ENCODE measurements at regions not wholly inside any gene's neighbourhood (a gene's known extent, or its start where the extent isn't known, plus 50 kb on each side); places are given as distances from the start of the nearest gene placed in this dataset.

- no peaks in the 10 kb centered on the region for H3K23me2 ChIP-seq (ENCODE audit: low read depth, low read length)
- ChIA-PET CTCF (ENCODE audit: partially characterized antibody) (interaction anchor here (0.8 to 1.0 kb wide), 2 partner anchors 14 to 66 kb away, joined by 3 to 4 read pairs; no protein-coding TSS in a partner anchor), POLR2A (ENCODE audit: partially characterized antibody) (no interaction called here)
- no peaks in the 10 kb centered on the region; the same call in 1 of the 2 replicates for H3K79me1 ChIP-seq (ENCODE audit: low read depth, low read length)
- FAIRE-seq = no peak
- no peak overlapping the region for H4K5ac ChIP-seq (ENCODE audit: insufficient read length, low read depth, low read length)
- no peak overlapping the region for H2BK12ac ChIP-seq (ENCODE audit: low read depth, low read length)
- no peak overlapping the region for H4K8ac ChIP-seq (ENCODE audit: extremely low read depth, insufficient read depth, low read length)
- no peak overlapping the region for H2BK20ac ChIP-seq (ENCODE audit: low read length)
- H3K27ac ChIP-seq (ENCODE audit: low read depth, low read length) = no peak overlapping the region
- H2BK15ac ChIP-seq (ENCODE audit: low read length) = no peak overlapping the region
- H3K4me3 ChIP-seq (ENCODE audit: extremely low read depth in 1 of 4, insufficient read depth in 2 of 4, low read depth in 3 of 4, low read length in 4 of 4) = no peak overlapping the region
- no peaks in the 10 kb centered on the region for H3K36me3 ChIP-seq (ENCODE audit: control insufficient read depth in 2 of 4, insufficient read depth in 4 of 4, low read length in 3 of 4)
- 0 out of 7 replicates have a peak, but pooled peaks cover 0 to 3% (median 0%) of the 10 kb centered on the region in 4 experiments for H3K4me1 ChIP-seq (replicated peaks in 1 of 4; ENCODE audit: control insufficient read depth in 3 of 4, insufficient read depth in 4 of 4, low read length in 3 of 4)
- no peak overlapping the region for H2BK5ac ChIP-seq (ENCODE audit: low read depth, low read length)
- no peaks in the 10 kb centered on the region for H3K79me2 ChIP-seq (ENCODE audit: control insufficient read depth in 1 of 2, insufficient read depth in 2 of 2, low read length in 2 of 2)
- no peak overlapping the region for H3K4me2 ChIP-seq (ENCODE audit: insufficient read depth in 1 of 2, low read depth in 2 of 2, low read length in 2 of 2)
- H3K4ac ChIP-seq (replicated peaks; ENCODE audit: insufficient read length, low read depth, low read length) = no peak overlapping the region
- H3K23ac ChIP-seq (ENCODE audit: insufficient read length) = no peak overlapping the region
- no peak overlapping the region for H3K56ac ChIP-seq (replicated peaks; ENCODE audit: insufficient read length, low read depth, low read length)
- no peak overlapping the region for H2BK120ac ChIP-seq (replicated peaks; ENCODE audit: low read depth, low read length)
- H2AFZ ChIP-seq (ENCODE audit: low read length) = no peak overlapping the region
- no peak overlapping the region for H3K9ac ChIP-seq (replicated peaks in 1 of 4; ENCODE audit: extremely low read depth in 1 of 4, low read depth in 3 of 4, low read length in 3 of 4)
- H3K18ac ChIP-seq (ENCODE audit: extremely low read depth, low read length) = no peak overlapping the region
- H3K9me3 ChIP-seq (ENCODE audit: insufficient read depth in 2 of 2, low read depth in 1 of 2, low read length in 1 of 2) = no peaks in the 10 kb centered on the region
- H4K91ac ChIP-seq (replicated peaks; ENCODE audit: insufficient read length, low read length) = no peak overlapping the region
- no peak for DNase-seq (ENCODE audit: low read depth in 1 of 2, low spot score in 2 of 2)
- H4K20me1 ChIP-seq (replicated peaks in 1 of 2; ENCODE audit: control insufficient read depth in 1 of 2, insufficient read depth in 2 of 2, low read length in 2 of 2) = no peaks in the 10 kb centered on the region
- H2AK5ac ChIP-seq (ENCODE audit: low read depth, low read length) = no peak overlapping the region
- 88% methylated on average over 6 of the region's 6 CpGs; no CpG with 5 or more reads in 1 of the 2 experiments for WGBS, 2 experiments (ENCODE audit: extremely low coverage in 1 of 2, insufficient coverage in 1 of 2, insufficient read length in 1 of 2, insufficient replicate concordance in 2 of 2, low coverage in 1 of 2, low lambda C conversion rate in 2 of 2, missing lambda C conversion rate in 1 of 2)
- no peaks in the 10 kb centered on the region for H3K27me3 ChIP-seq (replicated peaks in 1 of 4; ENCODE audit: control insufficient read depth in 3 of 4, extremely low read depth in 1 of 4, insufficient read depth in 3 of 4, low read length in 3 of 4)
- no peak overlapping the region for H3K14ac ChIP-seq (ENCODE audit: insufficient read length)
- TF ChIP-seq HDAC2 (IDR thresholded peaks at IDR 0.05; ENCODE audit: borderline replicate concordance in 1 of 2, low read depth in 2 of 2, low read length in 2 of 2) (no peak), GTF2F1 (IDR thresholded peaks at IDR 0.05; ENCODE audit: borderline replicate concordance, low read depth, low read length) (no peak), TAF7 (optimal IDR thresholded peaks at IDR 0.05; ENCODE audit: borderline replicate concordance, low read depth, low read length) (no peak), GABPA (IDR thresholded peaks at IDR 0.05; ENCODE audit: borderline replicate concordance, insufficient read depth, low read length) (no peak), USF2 (IDR thresholded peaks at IDR 0.05; ENCODE audit: low read length) (no peak), KDM5A (IDR thresholded peaks at IDR 0.05; ENCODE audit: low read length) (no peak), CEBPB (IDR thresholded peaks at IDR 0.05; ENCODE audit: low read depth, low read length) (no peak), SP2 (IDR thresholded peaks at IDR 0.05; ENCODE audit: low read length) (no peak), SIN3A (conservative IDR thresholded peaks at IDR 0.05 in 1 of 2, IDR thresholded peaks at IDR 0.05 in 1 of 2; ENCODE audit: low read depth in 1 of 2, low read length in 2 of 2) (no peak), CREB1 (IDR thresholded peaks at IDR 0.05) (no peak), SUZ12 (IDR thresholded peaks at IDR 0.05; ENCODE audit: low read length) (no peak), BACH1 (IDR thresholded peaks at IDR 0.05; ENCODE audit: low read length) (no peak), TCF12 (IDR thresholded peaks at IDR 0.05; ENCODE audit: low read depth, low read length) (no peak)
Measured at GRCh38 chr5:74507370-74508005, 133.0 kb downstream of the ENC1 start.
